Brain microvascular endothelial cell (primary cell): ENCODE measurements at regions not wholly inside any gene's neighbourhood (a gene's known extent, or its start where the extent isn't known, plus 50 kb on each side); places are given as distances from the start of the nearest gene placed in this dataset.

Experiments used
- DNase-seq: peaks from one replicate; pipeline ENCODE4 v3.0.0-alpha.2; 2020
- H3K27ac ChIP-seq: fragments of 250-450 bp; sonication (Bioruptor Pico); 2 replicates; pipeline ENCODE4 v1.5.1; 2020; ENCODE audit warnings: mild to moderate bottlenecking, moderate library complexity
- H3K27me3 ChIP-seq: fragments of 250-450 bp; sonication (Bioruptor Pico); replicated peaks from 2 replicates; pipeline ENCODE4 v1.5.1; 2020; ENCODE audit warnings: mild to moderate bottlenecking
- H3K36me3 ChIP-seq: fragments of 250-450 bp; sonication (Bioruptor Pico); replicated peaks from 2 replicates; pipeline ENCODE4 v1.5.1; 2020; ENCODE audit warnings: mild to moderate bottlenecking
- H3K4me3 ChIP-seq: 2 replicates; pipeline ENCODE4 v1.5.1; 2011; ENCODE audit warnings: low read depth, mild to moderate bottlenecking, control low read depth, low read length, moderate library complexity
- in situ Hi-C: cut with HindIII; loops from 2 replicates; pipeline ENCODE4 v1.10.0; 2017; ENCODE audit warnings: low sequenced_read_pairs, low pct_ligation_motif_present
- TF ChIP-seq, protein P1 (sequence below): IDR thresholded peaks from 2 replicates; pipeline ENCODE4 v1.5.1; 2011; ENCODE audit warnings: low read depth, mild to moderate bottlenecking, moderate library complexity, low read length, control low read depth, inconsistent platforms; ENCODE audit errors: missing control alignments

GRCh38 chr11:92111287-92111686, 113.3 kb upstream of the FAT3 start:
- H3K27me3 ChIP-seq: no peaks in the 10 kb centered on the region
- no peak overlapping the region for H3K27ac ChIP-seq
- H3K4me3 ChIP-seq: no peak overlapping the region
- H3K36me3 ChIP-seq: no peaks in the 10 kb centered on the region
- no peak for DNase-seq
- in situ Hi-C loops: no loop called here
- TF ChIP-seq, protein P1, sequence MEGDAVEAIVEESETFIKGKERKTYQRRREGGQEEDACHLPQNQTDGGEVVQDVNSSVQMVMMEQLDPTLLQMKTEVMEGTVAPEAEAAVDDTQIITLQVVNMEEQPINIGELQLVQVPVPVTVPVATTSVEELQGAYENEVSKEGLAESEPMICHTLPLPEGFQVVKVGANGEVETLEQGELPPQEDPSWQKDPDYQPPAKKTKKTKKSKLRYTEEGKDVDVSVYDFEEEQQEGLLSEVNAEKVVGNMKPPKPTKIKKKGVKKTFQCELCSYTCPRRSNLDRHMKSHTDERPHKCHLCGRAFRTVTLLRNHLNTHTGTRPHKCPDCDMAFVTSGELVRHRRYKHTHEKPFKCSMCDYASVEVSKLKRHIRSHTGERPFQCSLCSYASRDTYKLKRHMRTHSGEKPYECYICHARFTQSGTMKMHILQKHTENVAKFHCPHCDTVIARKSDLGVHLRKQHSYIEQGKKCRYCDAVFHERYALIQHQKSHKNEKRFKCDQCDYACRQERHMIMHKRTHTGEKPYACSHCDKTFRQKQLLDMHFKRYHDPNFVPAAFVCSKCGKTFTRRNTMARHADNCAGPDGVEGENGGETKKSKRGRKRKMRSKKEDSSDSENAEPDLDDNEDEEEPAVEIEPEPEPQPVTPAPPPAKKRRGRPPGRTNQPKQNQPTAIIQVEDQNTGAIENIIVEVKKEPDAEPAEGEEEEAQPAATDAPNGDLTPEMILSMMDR: no peak

DNA sequence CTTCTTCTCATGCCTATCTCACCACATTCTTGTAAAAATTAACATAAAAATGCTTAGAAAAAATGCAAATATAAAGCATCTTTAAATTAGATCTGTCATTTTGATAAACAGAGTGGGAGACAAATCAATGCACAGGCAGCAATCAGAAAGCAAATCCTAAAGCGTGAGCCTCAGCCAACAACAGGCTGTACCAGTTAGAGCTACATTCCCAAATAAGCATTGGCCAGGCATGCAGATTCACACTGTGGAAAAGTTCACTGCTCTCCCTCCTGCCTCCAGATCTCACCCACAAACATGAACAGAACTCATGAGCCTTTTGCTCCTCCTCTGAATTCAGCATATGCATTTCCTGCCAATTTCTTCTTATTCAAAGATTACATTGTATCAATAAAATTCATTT, 115.2 kb upstream of the FAT3 start:
- H3K27me3 ChIP-seq: no peaks in the 10 kb centered on the region
- in situ Hi-C loops: no loop called here
- TF ChIP-seq, protein P1: no peak
- H3K4me3 ChIP-seq: no peak overlapping the region
- H3K36me3 ChIP-seq: no peaks in the 10 kb centered on the region
- H3K27ac ChIP-seq: no peak overlapping the region
- DNase-seq: no peak

DNA sequence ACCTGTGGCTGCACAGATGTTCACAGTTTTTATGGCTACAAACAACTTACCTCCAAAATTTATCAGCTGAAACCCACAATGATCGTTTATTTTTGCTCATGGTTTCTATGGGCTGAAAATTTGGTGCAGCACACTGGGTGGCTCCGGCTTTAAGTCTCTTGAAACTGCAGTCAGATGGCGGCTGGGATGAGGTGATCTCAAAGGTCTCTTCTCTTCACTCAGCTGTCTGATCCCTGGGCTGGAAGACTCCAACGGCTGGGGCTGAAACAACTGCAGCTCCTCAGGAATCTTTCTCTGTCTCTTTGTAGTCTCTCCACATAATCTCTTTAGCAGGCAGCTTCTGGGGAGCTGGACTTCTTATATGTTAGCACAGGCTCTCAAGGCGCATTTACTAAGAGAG, 117.3 kb upstream of the FAT3 start:
- H3K27me3 ChIP-seq: no peaks in the 10 kb centered on the region
- H3K27ac ChIP-seq: no peak overlapping the region
- DNase-seq: no peak
- in situ Hi-C loops: no loop called here
- no peak overlapping the region for H3K4me3 ChIP-seq
- TF ChIP-seq, protein P1: no peak
- H3K36me3 ChIP-seq: no peaks in the 10 kb centered on the region

GRCh38 chr11:92104349-92104748, 120.3 kb upstream of the FAT3 start:
- Histone ChIP-seq H3K4me3 (no peak overlapping the region), H3K27me3 (no peaks in the 10 kb centered on the region), H3K27ac (no peak overlapping the region), H3K36me3 (no peaks in the 10 kb centered on the region)
- in situ Hi-C loops: no loop called here
- TF ChIP-seq, protein P1: no peak
- DNase-seq: no peak

DNA sequence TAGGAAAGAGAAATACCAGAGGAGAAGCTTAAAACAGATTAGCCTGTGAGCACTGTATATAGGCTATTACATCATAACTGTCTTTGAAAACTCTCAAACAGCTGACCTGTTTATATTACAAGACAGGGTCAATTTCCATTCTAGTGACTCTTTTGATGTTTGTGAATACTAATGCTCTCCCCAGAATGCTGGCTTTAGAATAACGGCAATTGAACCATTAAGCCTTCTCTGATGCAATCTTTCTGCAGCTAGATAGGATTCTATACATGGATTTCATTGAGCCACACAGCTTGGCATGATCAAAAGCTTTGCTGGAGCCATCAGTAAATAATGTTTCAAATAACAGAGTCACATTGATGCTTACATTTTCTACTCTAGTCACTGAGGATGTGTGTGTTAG, 122.7 kb upstream of the FAT3 start:
- TF ChIP-seq, protein P1: no peak
- Histone ChIP-seq H3K27ac (no peak overlapping the region), H3K4me3 (no peak overlapping the region), H3K27me3 (no peaks in the 10 kb centered on the region), H3K36me3 (no peaks in the 10 kb centered on the region)
- in situ Hi-C loops: no loop called here
- DNase-seq: no peak

DNA sequence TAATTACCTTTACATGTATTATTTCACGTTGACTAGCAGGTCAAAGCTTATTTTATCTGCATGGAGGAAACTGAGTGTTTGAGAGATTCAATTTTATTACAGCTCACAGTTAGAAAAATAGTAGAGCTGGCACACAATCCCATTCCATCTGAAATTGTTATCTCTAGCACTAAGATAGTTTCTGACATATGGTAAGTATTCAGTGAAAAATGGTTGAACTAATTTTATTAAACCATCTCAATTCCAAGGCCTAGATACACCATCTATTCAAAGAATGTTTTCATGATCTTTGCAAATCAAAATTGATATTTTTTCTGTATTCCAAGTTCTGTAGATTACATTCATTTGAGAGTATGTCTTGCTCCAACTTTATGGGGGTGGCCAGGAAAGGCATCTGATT, 125.4 kb upstream of the FAT3 start:
- TF ChIP-seq, protein P1: no peak

More for the DNA sequence above, 125.4 kb upstream of the FAT3 start:
- Histone ChIP-seq H3K27ac (no peak overlapping the region), H3K36me3 (no peaks in the 10 kb centered on the region), H3K4me3 (no peak overlapping the region), H3K27me3 (no peaks in the 10 kb centered on the region)
- in situ Hi-C loops: no loop called here
- DNase-seq: no peak
